Kidney epithelial cell (primary cell): ENCODE measurements at regions not wholly inside any gene's neighbourhood (a gene's known extent, or its start where the extent isn't known, plus 50 kb on each side); places are given as distances from the start of the nearest gene placed in this dataset.

Experiments
- DNase-seq: peaks from one replicate; pipeline ENCODE4 v3.0.0-alpha.2; 2010; ENCODE audit warnings: low read depth
- H3K27me3 ChIP-seq: 2 replicates; pipeline ENCODE4 v1.6.0; 2011; ENCODE audit warnings: low read length; ENCODE audit not compliant: control insufficient read depth, insufficient read depth
- H3K36me3 ChIP-seq: 2 replicates; pipeline ENCODE4 v1.5.1; 2011; ENCODE audit warnings: low read length; ENCODE audit not compliant: control insufficient read depth, insufficient read depth
- H3K4me3 ChIP-seq: 2 replicates; pipeline ENCODE4 v1.5.1; 2011; ENCODE audit warnings: low read depth, mild to moderate bottlenecking, control low read depth, low read length
- TF ChIP-seq, protein P1 (sequence below): IDR thresholded peaks from 2 replicates; pipeline ENCODE4 v1.5.1; 2011; ENCODE audit warnings: mild to moderate bottlenecking, moderate library complexity, low read length, control low read depth, inconsistent platforms; ENCODE audit not compliant: insufficient read depth, poor library complexity, severe bottlenecking

DNA sequence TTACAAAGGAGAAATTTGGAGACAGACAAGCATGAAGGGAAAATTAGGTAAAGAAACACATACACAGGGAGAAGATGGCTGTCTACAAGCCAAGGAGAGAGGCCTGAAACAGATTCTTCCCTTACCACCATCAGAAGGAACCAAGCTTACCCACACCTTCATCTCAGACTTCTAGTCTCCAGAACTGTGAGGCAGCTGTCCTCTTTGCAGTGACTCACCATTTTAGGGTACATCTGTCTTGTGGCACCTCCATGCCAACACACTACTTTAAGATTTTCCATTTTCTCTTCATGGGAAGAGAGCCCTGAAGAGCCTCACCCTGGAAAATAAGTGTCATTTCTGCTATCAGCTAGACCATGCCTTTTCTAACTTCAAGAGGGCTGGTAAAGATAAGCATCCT is 369.3 kb downstream of the FRK start:
- no peak for DNase-seq
- H3K4me3 ChIP-seq: no peak overlapping the region
- no peaks in the 10 kb centered on the region for H3K36me3 ChIP-seq
- TF ChIP-seq, protein P1, sequence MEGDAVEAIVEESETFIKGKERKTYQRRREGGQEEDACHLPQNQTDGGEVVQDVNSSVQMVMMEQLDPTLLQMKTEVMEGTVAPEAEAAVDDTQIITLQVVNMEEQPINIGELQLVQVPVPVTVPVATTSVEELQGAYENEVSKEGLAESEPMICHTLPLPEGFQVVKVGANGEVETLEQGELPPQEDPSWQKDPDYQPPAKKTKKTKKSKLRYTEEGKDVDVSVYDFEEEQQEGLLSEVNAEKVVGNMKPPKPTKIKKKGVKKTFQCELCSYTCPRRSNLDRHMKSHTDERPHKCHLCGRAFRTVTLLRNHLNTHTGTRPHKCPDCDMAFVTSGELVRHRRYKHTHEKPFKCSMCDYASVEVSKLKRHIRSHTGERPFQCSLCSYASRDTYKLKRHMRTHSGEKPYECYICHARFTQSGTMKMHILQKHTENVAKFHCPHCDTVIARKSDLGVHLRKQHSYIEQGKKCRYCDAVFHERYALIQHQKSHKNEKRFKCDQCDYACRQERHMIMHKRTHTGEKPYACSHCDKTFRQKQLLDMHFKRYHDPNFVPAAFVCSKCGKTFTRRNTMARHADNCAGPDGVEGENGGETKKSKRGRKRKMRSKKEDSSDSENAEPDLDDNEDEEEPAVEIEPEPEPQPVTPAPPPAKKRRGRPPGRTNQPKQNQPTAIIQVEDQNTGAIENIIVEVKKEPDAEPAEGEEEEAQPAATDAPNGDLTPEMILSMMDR: no peak
- H3K27me3 ChIP-seq: no peaks in the 10 kb centered on the region

- H3K36me3 ChIP-seq: no peaks in the 10 kb centered on the region
- no peaks in the 10 kb centered on the region for H3K27me3 ChIP-seq
- no peak overlapping the region for H3K4me3 ChIP-seq
- TF ChIP-seq, protein P1: no peak
- no peak for DNase-seq
These were observed 369.8 kb downstream of the FRK start for GRCh38 chr6:115690854-115691253.

DNA sequence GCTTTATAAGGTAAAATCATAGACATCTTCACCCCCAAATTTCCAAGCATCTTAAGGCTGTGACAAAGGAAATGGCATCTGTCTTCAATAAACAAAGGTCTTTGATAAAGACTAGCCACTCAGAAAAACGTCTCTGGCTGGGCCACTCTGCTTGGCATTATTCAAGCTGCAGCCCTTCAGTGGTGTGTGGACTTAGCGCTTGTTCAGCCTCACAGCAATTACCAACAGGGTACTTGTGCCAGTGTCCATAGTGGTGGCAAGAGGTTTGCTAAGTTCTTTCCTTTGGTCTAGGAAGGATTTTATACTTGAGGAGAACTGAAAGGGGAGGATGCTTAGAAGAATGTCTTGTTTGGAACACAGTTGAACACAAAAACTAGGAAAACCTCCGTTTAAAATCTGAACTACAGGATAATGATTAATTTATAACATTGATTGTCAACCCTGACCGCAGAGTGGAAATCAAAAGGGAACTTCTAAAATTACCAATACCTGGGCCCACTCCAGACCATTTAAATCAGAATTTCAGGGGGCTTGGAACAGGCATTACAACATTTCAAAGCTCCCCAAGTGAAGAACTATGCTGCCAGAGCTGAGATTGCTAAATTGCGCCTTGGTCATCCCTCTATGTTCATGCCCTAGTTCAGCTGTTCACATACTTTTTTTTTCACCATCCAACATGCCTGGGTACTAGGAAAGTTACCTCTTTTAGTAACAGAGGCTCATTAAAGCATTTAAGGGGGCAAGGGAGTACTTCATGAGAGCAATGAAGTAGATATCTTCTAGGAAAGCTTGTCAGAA is 378.5 kb downstream of the FRK start:
- H3K36me3 ChIP-seq: no peaks in the 10 kb centered on the region
- DNase-seq: no peak
- no peaks in the 10 kb centered on the region for H3K27me3 ChIP-seq
- TF ChIP-seq, protein P1: no peak
- H3K4me3 ChIP-seq: no peak overlapping the region

GRCh38 chr6:115680621-115681020 is 380.1 kb downstream of the FRK start:
- Histone ChIP-seq H3K36me3 (no peaks in the 10 kb centered on the region), H3K4me3 (no peak overlapping the region), H3K27me3 (no peaks in the 10 kb centered on the region)
- TF ChIP-seq, protein P1: no peak
- no peak for DNase-seq

GRCh38 chr6:115677198-115677597 is 383.5 kb downstream of the FRK start:
- TF ChIP-seq, protein P1: no peak
- DNase-seq: no peak
- no peaks in the 10 kb centered on the region for H3K36me3 ChIP-seq
- no peaks in the 10 kb centered on the region for H3K27me3 ChIP-seq
- no peak overlapping the region for H3K4me3 ChIP-seq

GRCh38 chr6:115675443-115675842 is 385.2 kb downstream of the FRK start:
- Histone ChIP-seq H3K4me3 (no peak overlapping the region), H3K36me3 (no peaks in the 10 kb centered on the region), H3K27me3 (no peaks in the 10 kb centered on the region)
- no peak for DNase-seq
- TF ChIP-seq, protein P1: no peak
